ENCODE measurements at regions not wholly inside any gene's neighbourhood (a gene's known extent, or its start where the extent isn't known, plus 50 kb on each side); places are given as distances from the start of the nearest gene placed in this dataset.

- DNase-seq, result no peak
Measured at GRCh38 chr3:9301091-9301490, 51.6 kb upstream of the SRGAP3 start.

GRCh38 chr3:9301798-9302197, 52.4 kb upstream of the SRGAP3 start:
- no peak for DNase-seq

GRCh38 chr3:9302425-9303181, 53.2 kb upstream of the SRGAP3 start:
- peak; percentile 30 for DNase-seq

GRCh38 chr3:9308298-9308990, 54.4 kb upstream of the THUMPD3 start:
- DNase-seq, result no peak

- DNase-seq, result no peak
Measured at GRCh38 chr3:9310043-9310442, 52.8 kb upstream of the THUMPD3 start.

- DNase-seq, result no peak
Measured at GRCh38 chr3:9311228-9311627, 51.6 kb upstream of the THUMPD3 start.

Measured in SHP77 treated with DMSO at 0.1 percent for 48 hours (cell line).